Eye (tissue), 1 donor: ENCODE measurements at regions not wholly inside any gene's neighbourhood (a gene's known extent, or its start where the extent isn't known, plus 50 kb on each side); places are given as distances from the start of the nearest gene placed in this dataset.
"Not testable (repeated sequence)": the region's sequence is repeated elsewhere in the genome, so short reads cannot be mapped to it uniquely, and the experiment has no call there.

Experiments used
- DNase-seq: peaks from one replicate; pipeline ENCODE4 v3.0.0-alpha.2; 2015

DNA sequence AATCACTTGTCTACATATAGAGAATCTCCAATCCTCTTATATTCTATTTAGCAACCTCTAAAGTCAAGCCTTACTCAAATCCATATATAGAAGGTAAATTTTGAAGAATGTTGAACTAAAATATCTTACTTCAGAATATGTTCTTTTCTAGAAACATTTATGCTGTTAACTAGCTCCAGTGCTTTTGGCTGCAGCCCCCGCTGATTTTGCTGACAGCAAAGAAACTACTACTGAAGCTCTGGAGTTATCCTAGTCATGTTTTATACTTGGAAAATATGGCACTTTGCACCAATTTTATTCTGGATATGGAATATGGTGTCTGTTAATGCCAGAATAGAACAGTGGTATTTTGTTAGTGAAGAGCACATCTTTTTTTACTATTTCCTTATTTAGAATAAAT is 212.4 kb upstream of the FSIP2 start:
- no peak for DNase-seq

DNA sequence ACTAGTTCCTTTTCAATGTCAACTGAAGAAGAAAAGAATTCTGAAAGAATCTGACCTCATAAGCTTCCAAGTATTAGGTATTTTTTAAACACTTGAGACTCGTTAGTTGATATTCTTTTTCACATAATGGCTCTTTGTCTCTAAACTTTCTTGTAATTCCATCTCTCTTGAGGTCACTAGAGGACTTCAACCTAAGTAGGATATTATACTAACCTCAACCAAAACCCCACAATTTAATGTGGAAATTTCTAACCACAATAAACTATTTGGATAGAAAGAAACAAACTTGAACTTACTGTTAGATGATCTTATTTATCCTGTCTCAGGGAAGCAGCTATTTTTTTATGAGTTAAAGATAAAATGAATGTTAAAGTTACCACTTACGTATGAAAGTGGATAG is 206.9 kb upstream of the FSIP2 start:
- DNase-seq: no peak

DNA sequence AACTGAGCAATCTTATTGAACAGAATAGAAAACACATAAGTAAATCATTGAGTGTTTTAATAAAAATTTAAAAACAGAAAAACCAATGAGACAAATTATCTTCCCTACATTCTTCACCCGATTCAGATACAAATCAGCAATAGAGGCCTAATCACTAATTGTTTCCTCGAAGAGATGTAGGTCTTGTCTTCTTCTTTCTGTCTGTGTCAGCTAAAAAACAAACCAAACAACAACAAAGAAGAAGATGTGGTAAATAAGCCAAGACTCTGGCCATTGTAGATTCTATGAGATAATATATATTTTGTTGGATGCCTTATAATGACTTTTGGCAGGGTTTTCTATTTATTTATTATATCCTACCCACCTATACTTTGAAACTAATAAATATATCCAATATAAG is 200.9 kb upstream of the FSIP2 start:
- no peak for DNase-seq

DNA sequence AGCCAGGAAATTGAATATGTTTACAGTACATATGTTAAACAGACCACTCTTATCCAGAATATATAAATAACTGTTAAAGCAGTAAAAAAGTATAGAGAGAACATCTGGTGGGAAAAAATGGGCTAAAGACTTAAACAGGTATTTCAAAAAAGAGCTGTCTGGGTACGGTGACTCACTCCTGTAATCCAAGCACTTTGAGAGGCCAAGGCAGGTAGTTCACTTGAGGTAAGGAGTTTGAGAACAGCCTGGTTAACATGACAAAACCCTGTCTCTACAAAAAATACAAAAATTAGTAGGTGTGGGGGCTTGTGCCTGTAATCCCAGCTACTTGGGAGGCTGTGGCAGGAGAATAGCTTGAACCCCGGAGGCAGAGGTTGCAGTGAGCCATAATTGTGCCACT is 171.4 kb upstream of the FSIP2 start:
- no peak for DNase-seq

DNA sequence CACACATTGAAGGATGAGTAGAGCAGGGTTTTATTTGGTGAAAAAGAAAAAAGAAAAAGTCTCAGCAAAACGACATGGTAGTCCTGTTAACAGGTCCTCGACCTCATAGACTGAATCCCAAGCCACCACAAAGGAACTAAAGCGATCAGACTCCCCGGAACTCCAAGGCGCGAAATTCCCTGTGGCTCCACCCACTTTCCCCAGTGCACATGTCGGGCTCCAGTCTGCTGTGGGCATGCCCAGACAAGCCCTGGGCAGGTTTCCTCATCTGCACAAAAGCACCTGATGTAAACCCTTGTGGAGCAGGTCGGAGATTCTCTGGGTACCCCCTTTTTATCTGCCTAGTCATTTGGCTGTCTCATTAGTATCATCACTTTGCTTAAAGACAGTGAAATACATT is 170.7 kb upstream of the FSIP2 start:
- no peak for DNase-seq

DNA sequence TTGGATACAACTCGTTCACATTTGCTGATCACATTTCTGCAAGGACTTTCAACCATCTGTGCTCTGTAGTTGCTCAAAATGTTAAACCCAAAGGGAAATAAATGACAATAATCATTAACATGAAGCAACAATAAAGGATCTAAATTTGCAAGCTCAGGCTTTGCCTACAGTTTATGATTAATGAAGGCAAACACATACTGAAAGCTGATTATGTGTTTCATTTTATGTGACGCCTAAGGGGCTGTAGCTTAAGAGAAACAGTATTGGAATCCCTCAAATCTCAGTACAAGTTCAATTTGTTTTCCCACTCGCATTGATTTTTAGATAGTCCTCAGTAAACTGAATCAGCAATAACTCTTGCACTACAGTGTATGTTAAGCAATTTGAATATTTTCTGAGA is 160.3 kb upstream of the FSIP2 start:
- DNase-seq: peak; percentile 1

DNA sequence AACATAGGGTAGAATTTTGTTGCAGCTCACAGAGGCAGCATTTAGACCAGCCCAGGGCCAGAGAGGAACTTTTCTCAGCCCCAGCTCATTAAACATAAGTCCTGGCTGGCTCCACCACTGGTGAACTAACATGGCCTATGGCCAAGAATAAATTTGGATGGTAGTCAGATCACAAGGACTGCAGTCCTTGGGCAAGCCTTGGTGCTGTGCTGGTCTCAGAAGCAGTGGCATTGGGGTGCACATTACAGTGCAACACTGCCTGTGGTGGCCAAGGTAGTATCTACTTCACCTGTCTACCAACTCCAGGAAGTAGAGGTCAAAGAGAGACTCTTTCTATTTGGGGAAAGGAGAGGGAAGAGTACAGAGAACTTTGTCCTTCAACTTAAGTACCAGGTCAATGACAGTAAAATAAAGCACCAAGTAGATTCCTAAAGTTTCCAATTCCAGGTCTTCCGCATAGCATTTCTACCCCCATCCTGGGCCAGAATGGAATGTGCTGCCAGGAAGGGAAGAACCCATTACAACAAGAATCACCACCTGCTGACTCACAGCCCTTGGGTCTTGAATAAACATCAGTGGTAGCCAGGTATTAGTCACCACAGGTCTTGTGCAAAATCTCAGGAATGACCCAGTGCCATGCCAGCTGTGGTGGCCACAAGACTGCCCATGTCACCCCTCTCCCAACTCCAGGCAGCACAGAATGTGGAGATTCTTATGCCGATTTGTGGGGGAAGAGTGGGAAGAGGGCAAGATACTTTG is 155.4 kb upstream of the FSIP2 start:
- no peak for DNase-seq

DNA sequence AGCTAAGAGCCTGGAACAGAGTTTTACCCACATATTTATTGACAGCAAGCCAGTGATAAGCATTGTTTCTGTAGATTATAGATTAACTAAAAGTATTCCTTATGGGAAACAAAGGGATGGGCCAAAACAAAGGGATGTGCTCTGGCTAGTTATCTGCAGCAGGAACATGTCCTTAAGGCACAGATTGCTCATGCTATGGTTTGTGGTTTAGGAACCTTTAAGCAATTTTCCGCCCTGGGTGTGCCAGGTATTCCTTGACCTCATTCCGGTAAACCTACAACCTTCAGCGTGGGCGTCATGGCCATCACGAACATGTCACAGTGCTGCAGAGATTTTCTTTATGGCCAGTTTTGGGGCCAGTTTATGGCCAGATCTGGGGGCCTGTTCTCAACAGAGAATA is 153.4 kb upstream of the FSIP2 start:
- not testable (repeated sequence) for DNase-seq

DNA sequence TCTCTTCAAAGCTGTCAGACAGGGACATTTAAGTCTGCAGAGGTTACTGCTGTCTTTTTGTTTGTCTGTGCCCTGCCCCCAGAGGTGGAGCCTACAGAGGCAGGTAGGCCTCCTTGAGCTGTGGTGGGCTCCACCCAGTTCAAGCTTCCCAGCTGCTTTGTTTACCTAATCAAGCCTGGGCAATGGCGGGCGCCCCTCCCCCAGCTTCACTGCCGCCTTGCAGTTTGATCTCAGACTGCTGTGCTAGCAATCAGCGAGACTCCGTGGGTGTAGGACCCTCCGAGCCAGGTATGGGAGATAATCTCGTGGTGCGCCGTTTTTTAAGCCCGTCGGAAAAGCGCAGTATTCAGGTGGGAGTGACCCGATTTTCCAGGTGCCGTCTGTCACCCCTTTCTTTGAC is 147.3 kb upstream of the FSIP2 start:
- not testable (repeated sequence) for DNase-seq

DNA sequence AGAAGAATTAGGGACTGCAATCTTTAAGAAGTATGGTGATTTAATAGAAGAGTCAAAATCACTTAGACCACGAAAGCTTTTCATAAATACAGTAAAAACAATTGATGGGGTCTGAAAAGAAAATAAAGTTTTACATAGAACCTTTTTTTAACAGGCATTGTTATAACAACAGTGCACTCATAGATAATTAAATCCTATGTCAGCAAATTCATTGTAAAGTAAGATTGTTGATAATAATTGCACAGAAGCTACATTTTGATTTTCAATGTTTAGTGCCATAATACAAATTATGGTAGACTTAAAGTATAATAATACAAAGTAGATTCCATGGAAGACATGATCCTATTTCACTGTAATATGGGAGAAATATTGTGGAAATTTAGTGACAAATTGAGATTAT is 130.7 kb upstream of the FSIP2 start:
- DNase-seq: no peak

DNA sequence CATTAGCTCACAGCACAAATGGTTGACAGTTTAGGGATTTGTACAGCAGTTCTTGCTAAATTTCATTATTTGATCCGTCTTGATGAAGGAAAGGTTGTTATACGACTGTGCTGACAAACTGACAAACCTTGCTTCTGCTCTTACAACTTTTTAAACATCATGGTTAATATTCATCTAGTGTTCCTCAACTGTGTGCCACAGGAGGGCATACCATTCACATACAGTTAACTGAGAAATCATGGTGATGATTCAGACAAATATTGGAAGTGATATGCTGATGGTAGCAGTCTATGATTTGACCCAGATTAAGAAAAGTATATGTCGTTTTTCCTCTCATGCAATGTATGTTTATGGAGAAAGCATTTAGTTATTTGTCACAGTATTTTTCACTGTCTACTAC is 129.8 kb upstream of the FSIP2 start:
- DNase-seq: peak; percentile 22

DNA sequence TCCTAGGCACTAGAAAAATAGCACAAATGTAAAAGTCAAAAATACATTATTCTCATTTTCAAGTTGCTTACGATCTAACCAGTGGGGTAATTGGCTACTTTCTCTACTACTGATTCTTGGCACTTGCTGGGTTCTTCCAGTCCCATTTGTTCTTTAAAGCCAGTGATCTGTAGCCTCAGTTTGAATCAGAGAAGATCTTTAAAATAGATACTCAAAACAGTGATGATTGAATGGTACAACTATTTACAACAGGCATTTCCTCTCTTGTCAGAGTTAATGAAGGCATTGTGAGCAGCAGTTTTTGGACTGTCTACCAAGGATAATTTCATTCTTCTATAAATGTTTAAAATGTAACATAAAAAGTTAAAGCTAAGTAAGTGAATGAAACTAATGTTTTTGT is 128.3 kb upstream of the FSIP2 start:
- DNase-seq: no peak

DNA sequence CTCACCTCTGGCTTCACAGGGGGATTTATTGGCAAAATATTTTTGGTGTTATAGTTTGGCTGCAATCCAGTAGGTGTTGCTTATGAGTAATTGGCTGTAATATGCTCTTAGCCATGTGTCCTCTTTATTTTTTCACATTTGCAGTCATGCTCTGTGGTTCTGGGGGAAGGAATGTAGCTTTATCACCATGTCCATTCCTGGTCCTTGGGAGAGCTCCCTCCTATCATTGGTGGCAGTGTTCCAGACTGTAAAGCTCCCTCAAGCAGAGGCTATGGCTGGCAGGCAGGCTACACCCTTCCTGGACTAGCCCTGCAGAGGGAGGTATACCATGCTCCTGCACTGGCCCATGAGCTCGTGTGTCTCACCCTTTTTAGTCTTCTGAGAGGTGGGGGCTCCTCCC is 120.0 kb upstream of the FSIP2 start:
- DNase-seq: no peak

DNA sequence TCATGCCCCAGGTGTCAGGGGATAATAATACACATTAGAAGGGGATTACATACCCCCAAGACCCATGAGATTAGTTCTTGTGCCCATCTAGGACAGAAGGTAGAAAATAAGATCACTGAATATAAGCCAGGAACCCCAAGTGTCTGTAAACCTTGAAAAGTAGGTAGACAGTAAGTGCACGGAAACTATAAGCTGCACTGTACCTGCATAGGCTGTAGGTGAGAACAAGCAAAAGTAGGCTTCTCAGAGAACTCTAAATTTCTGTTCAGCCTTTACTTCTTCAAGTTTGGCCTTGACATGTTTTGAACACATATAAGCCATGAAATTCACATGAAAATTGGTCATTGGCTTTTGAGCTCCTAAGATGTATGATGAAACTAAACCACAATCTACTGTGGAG is 113.0 kb upstream of the FSIP2 start:
- DNase-seq: no peak

DNA sequence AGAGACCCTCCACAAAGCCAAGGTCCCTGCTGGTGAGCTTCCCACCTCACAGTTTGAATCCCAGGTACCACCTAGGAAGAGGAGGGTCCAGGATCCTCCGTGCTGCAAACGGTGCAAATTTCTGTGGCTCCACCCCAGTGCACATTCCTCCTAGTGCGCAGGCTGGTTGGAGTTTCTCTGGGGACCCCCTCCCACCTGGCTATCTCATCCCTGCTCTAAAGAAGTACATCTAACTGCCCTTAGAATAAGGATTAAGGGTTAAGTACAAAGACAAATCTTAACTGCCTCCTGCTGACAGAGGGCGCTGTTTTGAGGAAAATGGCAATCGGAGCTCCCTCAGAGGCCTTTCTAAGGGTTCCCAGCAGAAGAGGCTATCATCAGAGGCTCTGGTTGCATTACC is 109.6 kb upstream of the FSIP2 start:
- DNase-seq: no peak

DNA sequence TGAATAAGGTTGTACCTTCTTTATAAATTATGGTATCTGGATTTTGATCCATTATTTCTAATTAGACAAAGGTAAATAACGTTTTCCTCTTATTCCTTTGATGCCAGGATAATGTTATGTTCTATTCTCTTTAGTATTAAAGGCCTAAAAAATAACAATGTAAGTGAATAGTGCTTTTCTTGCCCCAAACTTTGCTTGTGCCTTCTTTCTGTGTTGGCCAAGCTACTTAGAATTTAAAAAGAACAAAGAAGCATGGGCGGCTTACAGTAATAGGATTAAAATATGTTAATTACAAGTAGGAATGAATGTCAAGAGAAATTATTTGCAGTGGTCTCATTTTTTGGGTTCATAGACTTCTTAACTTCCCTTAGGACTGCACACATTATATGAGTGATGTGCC is 105.0 kb upstream of the FSIP2 start:
- DNase-seq: no peak

DNA sequence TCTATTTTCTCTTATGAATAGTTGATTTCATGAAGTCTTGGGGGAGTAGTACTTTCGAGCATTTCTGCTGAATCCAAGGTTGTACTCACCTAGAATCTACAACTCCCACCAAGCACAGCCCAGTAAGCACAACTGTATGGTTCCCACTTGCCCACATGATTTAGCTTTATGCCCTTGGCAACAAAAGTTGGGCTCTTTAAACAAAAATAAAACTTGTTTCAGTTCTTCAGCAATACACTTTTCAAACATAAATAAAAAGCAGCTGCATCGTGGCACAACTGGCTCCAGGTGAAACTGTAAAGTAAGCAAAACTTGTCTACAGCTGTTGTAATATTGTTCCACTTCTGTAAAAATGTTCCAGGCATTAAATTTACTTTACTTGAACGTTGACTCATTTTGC is 99.8 kb upstream of the FSIP2 start:
- no peak for DNase-seq

DNA sequence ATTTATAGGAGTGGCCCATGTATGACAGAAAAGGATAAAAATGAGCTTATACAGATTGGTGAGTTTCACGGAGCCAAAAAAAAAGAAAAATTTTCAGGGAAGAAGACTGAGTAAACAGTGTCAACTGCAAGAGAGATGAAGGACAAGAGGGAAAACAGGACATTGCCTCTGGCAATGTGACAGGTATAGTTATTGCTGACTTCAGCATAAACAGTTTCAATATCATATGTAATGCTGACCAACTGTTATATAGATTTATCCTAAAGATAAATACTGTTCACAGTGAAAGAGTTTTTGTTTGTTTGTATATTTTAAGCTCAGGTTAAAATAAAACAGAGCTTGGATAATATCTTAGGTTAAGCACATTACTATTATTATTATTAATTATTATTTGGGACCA is 98.0 kb upstream of the FSIP2 start:
- no peak for DNase-seq

DNA sequence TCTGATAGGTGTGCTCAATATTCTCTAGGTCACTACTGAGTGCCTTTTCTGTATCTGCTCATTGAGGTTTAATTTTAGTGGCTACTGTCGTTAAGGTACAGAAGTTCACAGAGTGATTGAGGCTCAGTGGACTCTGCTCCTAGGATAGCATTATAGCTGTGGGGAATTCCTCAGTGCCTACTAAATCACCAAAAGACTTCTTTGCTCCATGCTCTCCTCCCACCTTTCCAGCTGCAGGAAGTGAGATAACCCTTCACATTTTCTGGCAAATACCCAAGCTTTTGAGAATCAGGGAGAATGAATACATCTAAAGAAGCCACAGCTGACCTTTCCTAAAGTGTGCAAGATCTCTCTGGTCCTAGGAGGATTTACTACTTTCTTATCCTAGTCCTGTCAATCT is 95.2 kb upstream of the FSIP2 start:
- DNase-seq: no peak

DNA sequence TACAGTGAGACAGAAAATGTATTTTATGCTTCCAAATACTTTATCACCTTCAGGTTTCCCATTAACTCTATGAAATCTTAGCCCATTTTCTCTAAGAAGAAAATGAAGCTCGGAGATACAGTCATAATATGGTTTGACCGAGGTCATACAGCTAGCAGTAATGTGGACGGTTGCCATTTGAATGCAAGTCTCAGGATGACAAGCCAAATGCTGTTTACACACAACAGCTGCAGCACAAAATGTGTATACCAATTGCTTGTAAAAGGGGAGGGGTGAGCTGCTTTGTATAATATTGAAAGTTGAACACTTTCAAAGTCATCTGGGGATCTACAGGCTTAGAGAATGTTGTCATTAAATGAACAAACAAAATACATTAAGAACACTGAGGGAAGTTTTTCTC is 93.8 kb upstream of the FSIP2 start:
- DNase-seq: no peak

DNA sequence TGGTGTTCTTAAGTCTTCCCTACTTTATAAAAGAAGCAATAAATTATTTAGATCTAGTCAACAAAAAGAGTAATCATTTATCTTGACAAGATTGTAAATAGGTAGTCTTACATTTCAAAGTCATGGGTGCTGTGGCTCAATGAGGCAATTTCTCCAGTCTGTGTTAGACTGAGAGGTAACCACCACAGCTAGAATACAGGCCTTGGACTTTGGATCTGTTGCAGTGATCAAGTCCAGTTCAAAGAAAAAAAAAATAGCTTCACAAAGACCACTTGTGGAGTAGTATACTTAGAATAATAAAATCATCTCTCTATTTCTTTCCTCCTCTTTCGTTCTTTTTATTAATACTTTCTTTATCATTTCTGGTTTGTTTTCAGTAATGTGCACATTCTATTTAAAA is 93.1 kb upstream of the FSIP2 start:
- DNase-seq: no peak

DNA sequence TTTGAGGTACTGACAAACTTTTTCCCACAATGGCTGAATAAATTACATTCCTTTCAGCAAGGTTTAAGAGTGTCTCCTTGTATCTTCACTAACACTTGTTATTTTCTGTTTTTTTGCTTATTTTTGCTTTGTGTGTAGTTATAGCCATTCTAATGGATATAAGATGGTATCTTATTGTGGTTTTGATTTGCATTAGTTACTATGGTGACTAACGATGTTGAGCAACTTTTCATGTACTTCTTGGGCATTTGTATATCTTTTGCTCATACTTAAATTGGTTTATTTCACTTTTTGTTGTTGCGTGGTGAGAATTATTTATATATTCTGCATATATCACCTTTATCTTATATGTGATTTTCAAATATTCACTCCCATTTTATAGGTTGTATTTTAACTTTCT is 79.9 kb upstream of the FSIP2 start:
- DNase-seq: no peak

DNA sequence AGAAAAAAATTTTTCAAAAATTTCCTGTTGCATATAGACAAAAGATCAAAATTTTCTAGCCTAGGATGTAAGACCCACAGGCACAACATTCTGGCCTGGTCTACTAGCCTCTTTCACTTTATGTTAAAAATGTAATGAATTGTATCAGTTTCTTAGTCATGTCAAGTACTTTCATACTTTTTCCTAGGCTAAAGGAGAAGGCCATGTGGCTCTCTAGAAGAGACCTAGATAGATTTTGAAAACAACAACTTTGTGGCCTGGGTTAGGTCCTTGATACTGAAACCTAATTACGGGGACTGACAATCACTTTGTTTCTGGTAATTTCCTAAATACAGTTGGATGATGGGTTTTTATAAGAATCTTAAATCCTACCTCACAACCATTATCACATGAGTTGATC is 74.8 kb upstream of the FSIP2 start:
- DNase-seq: no peak

DNA sequence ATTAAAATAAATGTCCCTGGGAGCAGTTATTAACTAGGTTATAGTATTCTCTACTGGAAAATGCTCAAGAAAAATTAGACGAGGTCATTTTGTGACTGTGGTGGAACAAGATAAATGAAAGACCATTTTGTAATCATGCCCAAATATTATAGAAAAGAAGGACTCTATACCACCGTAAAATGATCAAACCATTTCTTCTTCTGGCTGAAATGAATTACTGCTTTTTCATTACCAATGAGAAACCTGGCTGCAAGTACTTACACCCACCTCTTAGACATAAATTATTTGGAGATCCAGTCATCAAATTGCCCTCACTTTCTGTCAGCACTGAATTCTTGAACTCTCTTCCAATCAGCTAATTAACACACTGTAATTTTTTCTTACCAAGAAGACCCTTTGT is 74.2 kb upstream of the FSIP2 start:
- DNase-seq: no peak

DNA sequence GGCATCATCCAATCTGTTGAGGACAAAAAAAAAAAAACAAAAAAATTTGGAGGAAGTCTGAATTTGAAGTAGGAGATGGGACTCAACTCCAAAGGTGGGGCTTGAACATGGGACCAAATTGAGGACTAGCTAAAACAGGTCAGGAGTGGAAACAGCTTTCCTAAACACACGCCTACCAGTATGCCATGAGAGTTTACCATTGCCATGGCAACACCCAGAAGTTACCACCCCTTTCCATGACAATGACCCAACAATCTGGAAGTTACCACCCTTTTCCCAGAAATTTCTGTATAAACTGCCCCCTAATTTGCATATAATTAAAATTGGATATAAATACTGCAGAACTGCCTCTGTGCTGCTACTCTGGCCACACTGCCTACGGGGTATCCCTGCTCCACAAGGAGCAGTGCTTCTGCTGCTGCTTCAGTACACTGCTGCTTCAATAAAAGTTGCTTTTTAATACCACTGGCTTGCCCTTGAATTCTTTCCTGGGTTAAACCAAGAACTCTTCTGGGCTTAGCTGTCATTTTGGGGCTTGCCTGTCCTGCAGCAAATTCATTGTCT is 73.3 kb upstream of the FSIP2 start:
- no peak for DNase-seq
